Brain microvascular endothelial cell (primary cell): ENCODE measurements at regions not wholly inside any gene's neighbourhood (a gene's known extent, or its start where the extent isn't known, plus 50 kb on each side); places are given as distances from the start of the nearest gene placed in this dataset.

Experiments
- DNase-seq: peaks from one replicate; pipeline ENCODE4 v3.0.0-alpha.2; 2020
- H3K27ac ChIP-seq: fragments of 250-450 bp; sonication (Bioruptor Pico); 2 replicates; pipeline ENCODE4 v1.5.1; 2020; ENCODE audit warnings: mild to moderate bottlenecking, moderate library complexity
- H3K27me3 ChIP-seq: fragments of 250-450 bp; sonication (Bioruptor Pico); replicated peaks from 2 replicates; pipeline ENCODE4 v1.5.1; 2020; ENCODE audit warnings: mild to moderate bottlenecking
- H3K36me3 ChIP-seq: fragments of 250-450 bp; sonication (Bioruptor Pico); replicated peaks from 2 replicates; pipeline ENCODE4 v1.5.1; 2020; ENCODE audit warnings: mild to moderate bottlenecking
- H3K4me3 ChIP-seq: 2 replicates; pipeline ENCODE4 v1.5.1; 2011; ENCODE audit warnings: low read depth, mild to moderate bottlenecking, control low read depth, low read length, moderate library complexity
- CTCF ChIP-seq: IDR thresholded peaks from 2 replicates; pipeline ENCODE4 v1.5.1; 2011; ENCODE audit warnings: low read depth, mild to moderate bottlenecking, moderate library complexity, low read length, control low read depth, inconsistent platforms; ENCODE audit errors: missing control alignments
- in situ Hi-C: cut with HindIII; loops from 2 replicates; pipeline ENCODE4 v1.10.0; 2017; ENCODE audit warnings: low sequenced_read_pairs, low pct_ligation_motif_present

DNA sequence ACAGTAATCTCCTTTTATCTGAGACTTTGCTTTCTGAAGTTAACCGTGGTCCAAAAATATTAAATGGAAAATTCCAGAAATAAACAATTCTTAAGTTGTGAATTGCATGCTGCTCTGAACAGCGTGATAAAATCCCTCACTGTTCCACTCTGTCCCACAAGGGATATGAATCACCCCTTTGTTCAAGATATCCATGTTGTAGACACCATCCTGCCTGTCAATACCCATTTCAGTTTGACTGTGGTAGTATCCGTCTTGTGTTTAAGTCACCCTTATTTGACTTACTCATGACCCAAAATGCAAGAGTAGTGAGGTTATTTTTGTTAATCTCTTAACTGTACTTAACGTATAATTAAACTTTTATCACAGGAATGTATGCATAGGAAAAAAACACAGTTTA, 435.0 kb downstream of the SHQ1 start:
- DNase-seq: peak; percentile 59
- no peak overlapping the region for H3K27ac ChIP-seq

DNA sequence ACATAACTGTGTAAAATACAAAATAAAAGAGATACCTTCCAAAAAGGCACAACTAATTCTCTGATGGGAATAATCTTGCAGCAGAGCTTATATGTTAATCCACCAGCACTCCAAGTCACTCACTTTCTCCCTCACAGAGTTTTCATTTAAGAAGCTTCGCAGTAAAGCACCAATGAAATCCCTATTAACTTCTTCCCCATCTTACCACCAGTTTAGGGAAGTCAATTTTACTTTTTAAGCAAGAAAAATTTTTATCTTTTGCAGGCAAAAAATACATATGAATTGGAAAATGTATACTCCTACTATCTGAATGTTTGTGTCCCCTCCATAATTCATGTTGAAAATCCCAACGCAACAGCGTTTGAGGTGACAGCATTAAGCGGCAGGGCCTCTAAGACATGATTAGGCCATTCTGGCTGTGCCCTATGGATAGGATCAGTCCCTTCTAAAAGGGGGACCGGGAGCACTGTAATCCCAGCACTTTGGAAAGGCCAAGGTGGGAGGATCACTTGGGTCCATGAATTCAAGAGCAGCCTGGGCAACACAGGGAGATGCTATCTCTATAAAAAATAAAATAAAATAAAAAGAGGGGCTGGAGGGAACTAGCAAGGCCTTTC, 435.8 kb downstream of the SHQ1 start:
- Histone ChIP-seq H3K27ac (no peak overlapping the region), H3K4me3 (no peak overlapping the region), H3K36me3 (no peaks in the 10 kb centered on the region), H3K27me3 (no peaks in the 10 kb centered on the region)
- in situ Hi-C loops: no loop called here
- no peak for DNase-seq
- no peak for TF ChIP-seq CTCF

More for the DNA sequence above, 435.0 kb downstream of the SHQ1 start:
- H3K36me3 ChIP-seq: no peaks in the 10 kb centered on the region
- no peak overlapping the region for H3K4me3 ChIP-seq
- TF ChIP-seq CTCF: no peak
- H3K27me3 ChIP-seq: no peaks in the 10 kb centered on the region
- in situ Hi-C loops: no loop called here

GRCh38 chr3:72411843-72412242, 436.4 kb downstream of the SHQ1 start:
- no peak for DNase-seq
- no peak overlapping the region for H3K27ac ChIP-seq
- no peaks in the 10 kb centered on the region for H3K36me3 ChIP-seq
- no peak overlapping the region for H3K4me3 ChIP-seq
- no peak for TF ChIP-seq CTCF
- in situ Hi-C loops: no loop called here
- no peaks in the 10 kb centered on the region for H3K27me3 ChIP-seq

GRCh38 chr3:72411126-72411525, 437.1 kb downstream of the SHQ1 start:
- H3K27ac ChIP-seq: no peak overlapping the region
- H3K36me3 ChIP-seq: no peaks in the 10 kb centered on the region
- in situ Hi-C loops: no loop called here
- no peak for DNase-seq
- no peak overlapping the region for H3K4me3 ChIP-seq
- TF ChIP-seq CTCF: no peak
- H3K27me3 ChIP-seq: no peaks in the 10 kb centered on the region

GRCh38 chr3:72408983-72409779, 439.1 kb downstream of the SHQ1 start:
- Histone ChIP-seq H3K4me3 (no peak overlapping the region), H3K27ac (no peak overlapping the region), H3K27me3 (no peaks in the 10 kb centered on the region), H3K36me3 (no peaks in the 10 kb centered on the region)
- no peak for DNase-seq
- TF ChIP-seq CTCF: no peak
- in situ Hi-C loops: no loop called here
